ENCODE measurements at regions not wholly inside any gene's neighbourhood (a gene's known extent, or its start where the extent isn't known, plus 50 kb on each side); places are given as distances from the start of the nearest gene placed in this dataset.
A peak's percentile ranks its signal among the peaks of the same experiment; 100 is the strongest.

- Histone ChIP-seq H3K27ac (ENCODE audit: insufficient read depth, low read length) (no peak overlapping the region), H2BK5ac (ENCODE audit: low read depth, low read length, poor library complexity, severe bottlenecking) (no peak overlapping the region), H4K8ac (ENCODE audit: low read depth in 2 of 2, low read length in 2 of 2) (no peak overlapping the region), H3K27me3 (ENCODE audit: control insufficient read depth, insufficient read depth, low read length) (no peaks in the 10 kb centered on the region), H3K9me3 (ENCODE audit: control insufficient read depth, insufficient read depth, low read length) (no peaks in the 10 kb centered on the region), H3K9ac (ENCODE audit: low read depth, low read length) (no peak overlapping the region), H2BK120ac (ENCODE audit: low read depth, low read length) (peak overlapping the region; percentile 36), H2AFZ (replicated peaks; ENCODE audit: low read length, poor library complexity) (no peak overlapping the region), H3K56ac (ENCODE audit: extremely low read depth, insufficient read depth, low read length) (no peak overlapping the region), H3K79me1 (ENCODE audit: low read depth in 1 of 2, low read length in 2 of 2) (no peaks in the 10 kb centered on the region), H3K4me2 (ENCODE audit: low read depth, low read length) (no peak overlapping the region), H2BK20ac (ENCODE audit: low read depth, low read length) (no peak overlapping the region), H3K4me3 (ENCODE audit: insufficient read depth, low read depth, low read length) (no peak overlapping the region), H4K91ac (ENCODE audit: insufficient read depth, low read depth, low read length) (no peak overlapping the region), H3K4me1 (ENCODE audit: control insufficient read depth, insufficient read depth, low read length) (no peaks in the 10 kb centered on the region), H4K5ac (ENCODE audit: low read depth, low read length) (no peak overlapping the region), H3K4ac (ENCODE audit: low read depth, low read length) (no peak overlapping the region), H2AK9ac (replicated peaks; ENCODE audit: low read depth, low read length, poor library complexity) (no peak overlapping the region), H3K14ac (replicated peaks; ENCODE audit: low read depth, low read length) (no peak overlapping the region), H4K20me1 (ENCODE audit: insufficient read depth, low read length) (no peaks in the 10 kb centered on the region), H2AK5ac (ENCODE audit: low read depth, low read length) (peak overlapping the region; percentile 24; the same call in 1 of the 2 replicates), H3K9me1 (ENCODE audit: insufficient read depth, low read length) (no peaks in the 10 kb centered on the region; the same call in 1 of the 2 replicates), H3K23ac (ENCODE audit: low read depth, low read length) (no peak overlapping the region), H2BK15ac (ENCODE audit: low read depth, low read length) (no peak overlapping the region), H3K18ac (ENCODE audit: low read depth, low read length) (no peak overlapping the region), H3K36me3 (ENCODE audit: control insufficient read depth, insufficient read depth, low read length) (no peaks in the 10 kb centered on the region)
- dilution Hi-C loops (cut with HindIII; ENCODE audit: low sequenced_read_pairs, unreplicated experiment) (no loop called here), intact Hi-C loops (cut with micrococcal nuclease) (no loop called here), in situ Hi-C loops (cut with MboI; ENCODE audit: low sequenced_read_pairs) (no loop called here)
- WGBS, 2 experiments (ENCODE audit: extremely low coverage in 2 of 2, insufficient read length in 1 of 2), result no CpG with 5 or more reads among the region's 6 CpGs
- BruUV-seq (replicated peaks), result no TSS peak
- ATAC-seq (ENCODE audit: low read depth) (no peak), DNase-seq (no peak)
- POLR2A ChIA-PET (ENCODE audit: unreplicated experiment), result no interaction called here
- CTCF ChIA-PET, result no interaction called here
- TF ChIP-seq POLR2A (IDR thresholded peaks at IDR 0.05; ENCODE audit: low read depth, low read length), result no peak
- TF ChIP-seq ELK1 (IDR thresholded peaks at IDR 0.05; ENCODE audit: borderline replicate concordance, low read depth, low read length), result no peak
- TF ChIP-seq CHD1 (IDR thresholded peaks at IDR 0.05; ENCODE audit: low read depth, low read length), result no peak
- TF ChIP-seq RCOR1 (IDR thresholded peaks at IDR 0.05; ENCODE audit: insufficient replicate concordance, low read length), result no peak
- TF ChIP-seq CEBPB (IDR thresholded peaks at IDR 0.05; ENCODE audit: low read depth, low read length), result no peak
- no peak for TF ChIP-seq RFX5 (IDR thresholded peaks at IDR 0.05; ENCODE audit: low read depth, low read length)
- TF ChIP-seq FOS (IDR thresholded peaks at IDR 0.05; ENCODE audit: low read depth, low read length), result no peak
- TF ChIP-seq SMC3 (IDR thresholded peaks at IDR 0.05; ENCODE audit: low read depth, low read length), result no peak
- TF ChIP-seq USF2 (IDR thresholded peaks at IDR 0.05; ENCODE audit: low read depth, low read length), result no peak
- TF ChIP-seq MAZ (IDR thresholded peaks at IDR 0.05; ENCODE audit: borderline replicate concordance, low read depth, low read length), result no peak
- no peak for TF ChIP-seq NFE2L2 (IDR thresholded peaks at IDR 0.05; ENCODE audit: low read depth, low read length)
- TF ChIP-seq CTCF (conservative IDR thresholded peaks at IDR 0.05; ENCODE audit: low read depth, low read length), result no peak
Measured at GRCh38 chr1:243940451-243940850, 90.4 kb upstream of the AKT3 start.
